Heart left ventricle (tissue), 13 donors: ENCODE measurements at regions not wholly inside any gene's neighbourhood (a gene's known extent, or its start where the extent isn't known, plus 50 kb on each side); places are given as distances from the start of the nearest gene placed in this dataset.

ENCODE experiments used
- POLR2A ChIP-seq, 2 donors: fragments of 450-650 bp; IDR thresholded peaks; one replicate each; pipeline ENCODE4 v1.6.1; 2017; ENCODE audit warnings: antibody characterized with exemption in 2 of 2, mild to moderate bottlenecking in 2 of 2, moderate library complexity in 2 of 2
- TF ChIP-seq, protein P1 (sequence below), 12 donors: fragments of 200-600 bp; sonication (generic) in 4 of 12; IDR thresholded peaks; one replicate each; pipeline versions ENCODE4 v1.5.0 to v1.8.0; 2018 to 2022; ENCODE audit warnings: antibody characterized with exemption in 12 of 12, mild to moderate bottlenecking in 5 of 12
- donor health status: ischemic (EF 13 %, LVEDD 7.1; RV severe dilation, severe dysfunction).
- donor health status: DM: no; HTN: yes; CAD: no.
- donor health status: DM: no; HTN: no; CAD: no.
- donor health status: ischemic (EF 25% LVEDD 6.9; RV normal size, moderate dysfunction).
- donor health status: ischemic (EF 25% LVEDD 5.7; RV mildly dilated, moderate dysfunction).
- donor health status: ischemic (EF 35%, LVEDD 5.7; RV mildly dilated, moderate dysfunction).
- donor health status: nonischemic (EF 11% LVEDD 7.7; RV severe dilation, severe dysfunction).
- donor health status: DM: yes; HTN: yes; CAD: no.
- donor health status: PGD.
- donor health status: ischemic (EF 29% LVEDD 5.4; RV normal size, mild dysfunction).
- donor health status: nonischemic (EF 23%, LVEDD 6.1; RV moderate dilation, normal function).

DNA sequence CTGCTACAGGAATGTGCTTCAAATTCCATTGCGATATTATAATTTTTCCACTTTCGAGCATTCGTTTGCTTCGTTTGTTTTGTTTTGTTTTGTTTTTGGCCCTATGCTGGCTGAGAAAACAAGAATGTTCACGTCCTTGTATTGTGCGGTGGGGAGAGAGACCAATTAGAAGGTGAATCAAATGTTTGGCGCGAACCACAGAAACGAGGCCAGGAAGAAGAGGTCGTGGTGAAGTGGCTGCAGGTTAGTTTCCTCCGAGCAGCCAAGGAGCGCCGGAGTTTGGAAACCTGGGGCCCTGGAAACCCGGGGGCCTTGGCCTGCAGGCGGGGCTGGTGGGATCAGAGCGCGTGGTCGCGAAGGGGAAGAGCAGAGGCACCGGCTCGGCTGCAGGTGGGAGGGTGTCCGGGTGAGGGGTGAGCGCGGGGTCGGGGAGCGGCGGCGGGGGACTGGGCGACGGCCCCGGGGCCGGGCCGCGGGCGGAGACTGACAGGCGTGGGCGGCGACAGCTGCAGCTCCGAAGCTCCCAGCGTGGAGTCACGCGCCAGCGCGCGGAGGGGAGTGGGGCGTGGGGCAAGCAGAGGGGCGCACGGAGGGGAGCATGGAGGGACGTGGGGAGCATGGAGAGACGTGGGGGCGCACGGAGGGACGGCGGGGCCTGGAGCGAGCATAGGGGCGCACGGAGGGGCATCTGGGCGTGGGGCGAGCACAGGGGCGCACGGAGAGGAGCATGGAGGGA, 141.5 kb upstream of the PDE10A start:
- TF ChIP-seq POLR2A (IDR thresholded peaks at IDR 0.05), result no peak
- TF ChIP-seq, protein P1, sequence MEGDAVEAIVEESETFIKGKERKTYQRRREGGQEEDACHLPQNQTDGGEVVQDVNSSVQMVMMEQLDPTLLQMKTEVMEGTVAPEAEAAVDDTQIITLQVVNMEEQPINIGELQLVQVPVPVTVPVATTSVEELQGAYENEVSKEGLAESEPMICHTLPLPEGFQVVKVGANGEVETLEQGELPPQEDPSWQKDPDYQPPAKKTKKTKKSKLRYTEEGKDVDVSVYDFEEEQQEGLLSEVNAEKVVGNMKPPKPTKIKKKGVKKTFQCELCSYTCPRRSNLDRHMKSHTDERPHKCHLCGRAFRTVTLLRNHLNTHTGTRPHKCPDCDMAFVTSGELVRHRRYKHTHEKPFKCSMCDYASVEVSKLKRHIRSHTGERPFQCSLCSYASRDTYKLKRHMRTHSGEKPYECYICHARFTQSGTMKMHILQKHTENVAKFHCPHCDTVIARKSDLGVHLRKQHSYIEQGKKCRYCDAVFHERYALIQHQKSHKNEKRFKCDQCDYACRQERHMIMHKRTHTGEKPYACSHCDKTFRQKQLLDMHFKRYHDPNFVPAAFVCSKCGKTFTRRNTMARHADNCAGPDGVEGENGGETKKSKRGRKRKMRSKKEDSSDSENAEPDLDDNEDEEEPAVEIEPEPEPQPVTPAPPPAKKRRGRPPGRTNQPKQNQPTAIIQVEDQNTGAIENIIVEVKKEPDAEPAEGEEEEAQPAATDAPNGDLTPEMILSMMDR (IDR thresholded peaks at IDR 0.05), result no peak
